ENCODE measurements at regions not wholly inside any gene's neighbourhood (a gene's known extent, or its start where the extent isn't known, plus 50 kb on each side); places are given as distances from the start of the nearest gene placed in this dataset.

- peaks cover 45% of the 10 kb centered on the region for H3K4me1 Mint-ChIP-seq
- TF ChIP-seq, protein P1, sequence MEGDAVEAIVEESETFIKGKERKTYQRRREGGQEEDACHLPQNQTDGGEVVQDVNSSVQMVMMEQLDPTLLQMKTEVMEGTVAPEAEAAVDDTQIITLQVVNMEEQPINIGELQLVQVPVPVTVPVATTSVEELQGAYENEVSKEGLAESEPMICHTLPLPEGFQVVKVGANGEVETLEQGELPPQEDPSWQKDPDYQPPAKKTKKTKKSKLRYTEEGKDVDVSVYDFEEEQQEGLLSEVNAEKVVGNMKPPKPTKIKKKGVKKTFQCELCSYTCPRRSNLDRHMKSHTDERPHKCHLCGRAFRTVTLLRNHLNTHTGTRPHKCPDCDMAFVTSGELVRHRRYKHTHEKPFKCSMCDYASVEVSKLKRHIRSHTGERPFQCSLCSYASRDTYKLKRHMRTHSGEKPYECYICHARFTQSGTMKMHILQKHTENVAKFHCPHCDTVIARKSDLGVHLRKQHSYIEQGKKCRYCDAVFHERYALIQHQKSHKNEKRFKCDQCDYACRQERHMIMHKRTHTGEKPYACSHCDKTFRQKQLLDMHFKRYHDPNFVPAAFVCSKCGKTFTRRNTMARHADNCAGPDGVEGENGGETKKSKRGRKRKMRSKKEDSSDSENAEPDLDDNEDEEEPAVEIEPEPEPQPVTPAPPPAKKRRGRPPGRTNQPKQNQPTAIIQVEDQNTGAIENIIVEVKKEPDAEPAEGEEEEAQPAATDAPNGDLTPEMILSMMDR (IDR thresholded peaks at IDR 0.05; ENCODE audit: unreplicated experiment in 3 of 3): no peak
- no peak overlapping the region for H3K4me3 Mint-ChIP-seq
- no peaks in the 10 kb centered on the region for H3K9me3 Mint-ChIP-seq
- peaks cover 6% of the 10 kb centered on the region for H3K27me3 Mint-ChIP-seq (ENCODE audit: low read depth)
- no peaks in the 10 kb centered on the region for H3K36me3 Mint-ChIP-seq (ENCODE audit: low read depth)
- peak overlapping the region; percentile 20 to 66 (median 53) for H3K27ac Mint-ChIP-seq
These were observed 51.7 kb upstream of the SIAH3 start for GRCh38 chr13:45903051-45903813.
